ENCODE measurements at regions not wholly inside any gene's neighbourhood (a gene's known extent, or its start where the extent isn't known, plus 50 kb on each side); places are given as distances from the start of the nearest gene placed in this dataset.

DNA sequence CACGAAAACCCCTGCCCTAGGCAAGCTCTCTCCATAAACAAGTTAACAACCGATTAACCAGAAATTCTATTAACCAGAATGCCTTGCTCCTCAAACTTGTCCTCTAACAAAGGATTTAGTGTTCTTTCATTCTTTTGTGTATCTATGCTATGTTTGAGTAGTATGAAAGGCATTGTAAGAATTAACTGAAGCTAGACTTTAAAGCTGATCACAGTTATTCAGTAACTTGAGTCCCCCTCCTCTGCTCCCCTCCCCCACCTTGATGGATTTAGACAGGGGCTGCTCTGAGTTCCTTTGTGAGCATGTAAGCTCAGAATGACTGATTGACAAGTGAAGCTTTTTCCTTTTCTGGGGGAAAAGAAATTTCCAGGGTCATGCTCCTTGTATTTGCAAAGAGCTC lies 257.6 kb downstream of the TTLL7 start:
- TF ChIP-seq POLR2A (IDR thresholded peaks at IDR 0.05; ENCODE audit: low read depth, low read length) = no peak
- TF ChIP-seq, protein P1, sequence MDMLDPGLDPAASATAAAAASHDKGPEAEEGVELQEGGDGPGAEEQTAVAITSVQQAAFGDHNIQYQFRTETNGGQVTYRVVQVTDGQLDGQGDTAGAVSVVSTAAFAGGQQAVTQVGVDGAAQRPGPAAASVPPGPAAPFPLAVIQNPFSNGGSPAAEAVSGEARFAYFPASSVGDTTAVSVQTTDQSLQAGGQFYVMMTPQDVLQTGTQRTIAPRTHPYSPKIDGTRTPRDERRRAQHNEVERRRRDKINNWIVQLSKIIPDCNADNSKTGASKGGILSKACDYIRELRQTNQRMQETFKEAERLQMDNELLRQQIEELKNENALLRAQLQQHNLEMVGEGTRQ (IDR thresholded peaks at IDR 0.05; ENCODE audit: low read depth, low read length) = no peak
- TF ChIP-seq, protein P2, sequence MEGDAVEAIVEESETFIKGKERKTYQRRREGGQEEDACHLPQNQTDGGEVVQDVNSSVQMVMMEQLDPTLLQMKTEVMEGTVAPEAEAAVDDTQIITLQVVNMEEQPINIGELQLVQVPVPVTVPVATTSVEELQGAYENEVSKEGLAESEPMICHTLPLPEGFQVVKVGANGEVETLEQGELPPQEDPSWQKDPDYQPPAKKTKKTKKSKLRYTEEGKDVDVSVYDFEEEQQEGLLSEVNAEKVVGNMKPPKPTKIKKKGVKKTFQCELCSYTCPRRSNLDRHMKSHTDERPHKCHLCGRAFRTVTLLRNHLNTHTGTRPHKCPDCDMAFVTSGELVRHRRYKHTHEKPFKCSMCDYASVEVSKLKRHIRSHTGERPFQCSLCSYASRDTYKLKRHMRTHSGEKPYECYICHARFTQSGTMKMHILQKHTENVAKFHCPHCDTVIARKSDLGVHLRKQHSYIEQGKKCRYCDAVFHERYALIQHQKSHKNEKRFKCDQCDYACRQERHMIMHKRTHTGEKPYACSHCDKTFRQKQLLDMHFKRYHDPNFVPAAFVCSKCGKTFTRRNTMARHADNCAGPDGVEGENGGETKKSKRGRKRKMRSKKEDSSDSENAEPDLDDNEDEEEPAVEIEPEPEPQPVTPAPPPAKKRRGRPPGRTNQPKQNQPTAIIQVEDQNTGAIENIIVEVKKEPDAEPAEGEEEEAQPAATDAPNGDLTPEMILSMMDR (conservative IDR thresholded peaks at IDR 0.05; ENCODE audit: low read depth, low read length) = no peak
- TF ChIP-seq FOS (IDR thresholded peaks at IDR 0.05; ENCODE audit: low read depth, low read length) = no peak
- no peak for TF ChIP-seq RAD21 (IDR thresholded peaks at IDR 0.05; ENCODE audit: low read length)
- TF ChIP-seq, protein P3, sequence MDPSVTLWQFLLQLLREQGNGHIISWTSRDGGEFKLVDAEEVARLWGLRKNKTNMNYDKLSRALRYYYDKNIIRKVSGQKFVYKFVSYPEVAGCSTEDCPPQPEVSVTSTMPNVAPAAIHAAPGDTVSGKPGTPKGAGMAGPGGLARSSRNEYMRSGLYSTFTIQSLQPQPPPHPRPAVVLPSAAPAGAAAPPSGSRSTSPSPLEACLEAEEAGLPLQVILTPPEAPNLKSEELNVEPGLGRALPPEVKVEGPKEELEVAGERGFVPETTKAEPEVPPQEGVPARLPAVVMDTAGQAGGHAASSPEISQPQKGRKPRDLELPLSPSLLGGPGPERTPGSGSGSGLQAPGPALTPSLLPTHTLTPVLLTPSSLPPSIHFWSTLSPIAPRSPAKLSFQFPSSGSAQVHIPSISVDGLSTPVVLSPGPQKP (IDR thresholded peaks at IDR 0.05; ENCODE audit: borderline replicate concordance, low read depth, low read length) = no peak
- no peak for TF ChIP-seq BHLHE40 (IDR thresholded peaks at IDR 0.05; ENCODE audit: low read depth, low read length)
- TF ChIP-seq MAZ (IDR thresholded peaks at IDR 0.05; ENCODE audit: borderline replicate concordance, low read depth, low read length) = no peak
- TF ChIP-seq RFX5 (IDR thresholded peaks at IDR 0.05; ENCODE audit: low read depth, low read length) = no peak
